ENCODE measurements at regions not wholly inside any gene's neighbourhood (a gene's known extent, or its start where the extent isn't known, plus 50 kb on each side); places are given as distances from the start of the nearest gene placed in this dataset.

DNA sequence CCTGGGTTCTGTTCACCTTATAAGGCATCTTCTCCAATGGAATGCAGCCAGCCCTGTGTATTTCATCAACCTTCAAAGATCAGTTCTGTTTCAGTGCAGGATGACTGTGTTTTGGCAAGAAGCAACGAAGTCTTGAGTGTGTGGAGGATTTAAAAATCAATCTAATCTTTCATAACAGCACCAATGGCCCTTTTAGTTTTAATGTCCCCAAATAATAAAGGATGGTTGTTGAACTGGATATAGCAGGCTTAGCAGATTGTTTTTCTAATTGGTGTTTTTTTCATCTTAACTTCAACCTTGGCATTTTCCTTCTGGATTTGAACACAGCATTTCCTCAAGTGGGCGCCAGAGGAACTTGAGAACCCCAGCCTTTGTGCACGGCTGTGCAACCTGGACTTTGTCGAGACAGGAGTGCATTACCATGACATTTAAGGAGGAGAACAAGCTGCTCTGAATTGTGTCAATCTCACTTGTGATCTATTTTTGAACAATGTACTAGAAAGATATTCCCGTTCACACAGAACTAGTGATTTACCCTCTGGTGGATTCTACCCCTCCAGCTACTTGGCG lies 313.3 kb upstream of the AKR1E2 start:
- Histone ChIP-seq H3K9me3 (ENCODE audit: severe bottlenecking) (no peaks in the 10 kb centered on the region), H3K27me3 (ENCODE audit: insufficient read depth, poor library complexity, severe bottlenecking) (no peaks in the 10 kb centered on the region), H3K4me3 (ENCODE audit: severe bottlenecking) (no peak overlapping the region), H3K27ac (ENCODE audit: poor library complexity, severe bottlenecking) (no peak overlapping the region), H3K36me3 (ENCODE audit: low read depth) (no peaks in the 10 kb centered on the region), H3K4me1 (ENCODE audit: insufficient read depth, poor library complexity, severe bottlenecking) (no peaks in the 10 kb centered on the region)
- TF ChIP-seq, protein P1, sequence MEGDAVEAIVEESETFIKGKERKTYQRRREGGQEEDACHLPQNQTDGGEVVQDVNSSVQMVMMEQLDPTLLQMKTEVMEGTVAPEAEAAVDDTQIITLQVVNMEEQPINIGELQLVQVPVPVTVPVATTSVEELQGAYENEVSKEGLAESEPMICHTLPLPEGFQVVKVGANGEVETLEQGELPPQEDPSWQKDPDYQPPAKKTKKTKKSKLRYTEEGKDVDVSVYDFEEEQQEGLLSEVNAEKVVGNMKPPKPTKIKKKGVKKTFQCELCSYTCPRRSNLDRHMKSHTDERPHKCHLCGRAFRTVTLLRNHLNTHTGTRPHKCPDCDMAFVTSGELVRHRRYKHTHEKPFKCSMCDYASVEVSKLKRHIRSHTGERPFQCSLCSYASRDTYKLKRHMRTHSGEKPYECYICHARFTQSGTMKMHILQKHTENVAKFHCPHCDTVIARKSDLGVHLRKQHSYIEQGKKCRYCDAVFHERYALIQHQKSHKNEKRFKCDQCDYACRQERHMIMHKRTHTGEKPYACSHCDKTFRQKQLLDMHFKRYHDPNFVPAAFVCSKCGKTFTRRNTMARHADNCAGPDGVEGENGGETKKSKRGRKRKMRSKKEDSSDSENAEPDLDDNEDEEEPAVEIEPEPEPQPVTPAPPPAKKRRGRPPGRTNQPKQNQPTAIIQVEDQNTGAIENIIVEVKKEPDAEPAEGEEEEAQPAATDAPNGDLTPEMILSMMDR (IDR thresholded peaks at IDR 0.05; ENCODE audit: poor library complexity, severe bottlenecking) = peak; percentile 82
- ATAC-seq (ENCODE audit: low read depth) = peak; percentile 59; the same call in 2 of the 3 replicates
- DNase-seq (ENCODE audit: low spot score) = no peak

DNA sequence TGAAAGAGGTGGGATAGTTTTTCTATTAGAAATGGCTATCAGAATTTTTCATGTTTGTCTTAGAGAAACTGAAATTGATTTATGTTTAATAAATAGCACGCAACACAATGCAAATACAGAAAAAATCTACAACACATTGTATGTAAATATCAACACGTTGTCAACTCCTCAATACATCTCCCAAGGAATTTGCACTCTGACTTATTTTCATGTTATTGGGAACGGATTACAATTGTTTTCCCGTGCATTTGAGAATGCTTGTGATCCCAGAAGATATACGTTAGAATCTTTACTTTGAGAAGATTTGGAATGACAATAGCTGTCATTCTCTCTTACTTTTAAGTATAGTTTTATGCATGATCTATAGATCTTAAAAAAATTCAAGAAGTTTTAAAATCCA lies 313.8 kb upstream of the AKR1E2 start:
- no peaks in the 10 kb centered on the region for H3K9me3 ChIP-seq (ENCODE audit: severe bottlenecking)
- TF ChIP-seq, protein P1 (IDR thresholded peaks at IDR 0.05; ENCODE audit: poor library complexity, severe bottlenecking) = no peak
- H3K27me3 ChIP-seq (ENCODE audit: insufficient read depth, poor library complexity, severe bottlenecking) = no peaks in the 10 kb centered on the region
- no peaks in the 10 kb centered on the region for H3K36me3 ChIP-seq (ENCODE audit: low read depth)
- ATAC-seq (ENCODE audit: low read depth) = no peak
- no peak overlapping the region for H3K27ac ChIP-seq (ENCODE audit: poor library complexity, severe bottlenecking)
- DNase-seq (ENCODE audit: low spot score) = no peak
- no peaks in the 10 kb centered on the region for H3K4me1 ChIP-seq (ENCODE audit: insufficient read depth, poor library complexity, severe bottlenecking)
- H3K4me3 ChIP-seq (ENCODE audit: severe bottlenecking) = no peak overlapping the region

DNA sequence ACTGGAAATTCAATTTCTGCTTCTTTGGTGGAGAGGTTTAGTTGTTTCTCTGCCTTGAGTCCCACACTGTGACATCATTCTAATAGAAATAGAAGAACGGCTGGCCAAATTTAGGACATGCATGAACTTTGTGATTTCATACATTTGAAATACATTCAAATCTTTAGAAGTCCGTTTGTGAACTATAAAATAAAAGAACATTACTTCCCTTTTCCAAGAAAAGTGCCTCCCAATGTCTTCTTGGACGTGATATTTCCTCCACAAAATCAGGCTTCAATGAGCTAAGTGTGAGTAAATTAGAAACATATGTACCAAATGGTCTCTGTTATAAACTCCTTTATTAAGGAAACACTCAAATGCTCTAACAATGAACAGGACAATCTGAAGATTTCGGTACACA lies 314.5 kb upstream of the AKR1E2 start:
- no peak overlapping the region for H3K4me3 ChIP-seq (ENCODE audit: severe bottlenecking)
- no peaks in the 10 kb centered on the region for H3K9me3 ChIP-seq (ENCODE audit: severe bottlenecking)
- TF ChIP-seq, protein P1 (IDR thresholded peaks at IDR 0.05; ENCODE audit: poor library complexity, severe bottlenecking) = no peak
- H3K4me1 ChIP-seq (ENCODE audit: insufficient read depth, poor library complexity, severe bottlenecking) = no peaks in the 10 kb centered on the region
- DNase-seq (ENCODE audit: low spot score) = no peak
- ATAC-seq (ENCODE audit: low read depth) = no peak
- no peaks in the 10 kb centered on the region for H3K27me3 ChIP-seq (ENCODE audit: insufficient read depth, poor library complexity, severe bottlenecking)
- H3K27ac ChIP-seq (ENCODE audit: poor library complexity, severe bottlenecking) = no peak overlapping the region
- H3K36me3 ChIP-seq (ENCODE audit: low read depth) = no peaks in the 10 kb centered on the region

DNA sequence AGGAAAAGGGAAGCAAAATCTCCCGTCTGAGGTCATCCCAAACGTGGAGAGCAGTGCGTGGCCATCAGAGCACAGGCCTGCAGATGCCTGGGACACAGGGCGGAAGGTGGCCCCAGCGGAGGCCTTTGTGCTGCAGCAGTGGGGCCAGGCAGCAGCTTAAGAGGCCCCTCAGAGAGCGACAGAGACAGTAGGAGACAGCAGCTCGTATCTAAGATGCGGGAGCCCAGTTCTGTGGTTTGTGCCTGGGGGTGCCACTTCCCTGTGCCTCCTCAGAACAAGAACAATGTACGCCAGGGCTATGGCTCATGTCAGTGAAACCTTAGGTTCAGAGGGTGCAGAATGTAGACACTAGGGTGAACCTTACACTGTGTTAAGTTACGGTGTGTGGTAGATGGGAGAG lies 316.6 kb upstream of the AKR1E2 start:
- Histone ChIP-seq H3K4me1 (ENCODE audit: insufficient read depth, poor library complexity, severe bottlenecking) (no peaks in the 10 kb centered on the region), H3K4me3 (ENCODE audit: severe bottlenecking) (no peak overlapping the region), H3K27me3 (ENCODE audit: insufficient read depth, poor library complexity, severe bottlenecking) (no peaks in the 10 kb centered on the region), H3K36me3 (ENCODE audit: low read depth) (no peaks in the 10 kb centered on the region), H3K9me3 (ENCODE audit: severe bottlenecking) (no peaks in the 10 kb centered on the region), H3K27ac (ENCODE audit: poor library complexity, severe bottlenecking) (no peak overlapping the region)
- no peak for ATAC-seq (ENCODE audit: low read depth)
- TF ChIP-seq, protein P1 (IDR thresholded peaks at IDR 0.05; ENCODE audit: poor library complexity, severe bottlenecking) = no peak
- DNase-seq (ENCODE audit: low spot score) = no peak

DNA sequence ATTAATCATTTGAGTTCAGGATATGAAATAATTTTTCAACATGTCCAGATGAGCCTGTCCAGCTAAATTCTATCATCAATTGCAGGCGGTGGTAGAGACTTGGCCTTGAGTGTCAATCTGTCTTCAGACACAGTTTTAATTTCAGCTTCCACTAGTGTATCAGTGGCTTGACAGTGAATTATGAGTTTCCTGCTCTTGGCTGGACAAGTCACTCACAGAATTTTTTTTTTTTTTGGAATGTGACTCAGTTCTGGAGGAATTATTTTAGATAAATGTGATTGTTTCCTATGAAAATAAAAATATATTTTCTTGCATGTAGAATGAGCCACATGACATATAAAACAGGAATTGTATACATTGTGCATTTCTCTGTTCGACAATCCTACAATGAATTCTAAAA lies 319.9 kb upstream of the AKR1E2 start:
- Histone ChIP-seq H3K27ac (ENCODE audit: poor library complexity, severe bottlenecking) (no peak overlapping the region), H3K4me3 (ENCODE audit: severe bottlenecking) (no peak overlapping the region), H3K27me3 (ENCODE audit: insufficient read depth, poor library complexity, severe bottlenecking) (no peaks in the 10 kb centered on the region), H3K9me3 (ENCODE audit: severe bottlenecking) (no peaks in the 10 kb centered on the region), H3K36me3 (ENCODE audit: low read depth) (no peaks in the 10 kb centered on the region), H3K4me1 (ENCODE audit: insufficient read depth, poor library complexity, severe bottlenecking) (no peaks in the 10 kb centered on the region)
- DNase-seq (ENCODE audit: low spot score) (no peak), ATAC-seq (ENCODE audit: low read depth) (no peak)
- TF ChIP-seq, protein P1 (IDR thresholded peaks at IDR 0.05; ENCODE audit: poor library complexity, severe bottlenecking) = no peak

Measured in RWPE2 (cell line).